Mammary epithelial cell (primary cell): ENCODE measurements at regions not wholly inside any gene's neighbourhood (a gene's known extent, or its start where the extent isn't known, plus 50 kb on each side); places are given as distances from the start of the nearest gene placed in this dataset.

Experiments used
- CTCF ChIP-seq, 2 donors: IDR thresholded peaks in 1 of 2; conservative IDR thresholded peaks in 1 of 2; 2 replicates each; pipeline ENCODE4 v1.5.1; 2011 to 2012; ENCODE audit warnings: inconsistent platforms in 2 of 2, low read length in 2 of 2, mild to moderate bottlenecking in 2 of 2, control low read depth in 1 of 2, low read depth in 1 of 2; ENCODE audit not compliant: insufficient read depth in 1 of 2; ENCODE audit errors: extremely low read depth in 1 of 2
- EZH2 ChIP-seq: IDR thresholded peaks from 2 replicates; pipeline ENCODE4 v1.6.1; 2012; ENCODE audit warnings: low read length, inconsistent platforms, borderline replicate concordance

GRCh38 chr11:30758518-30758917 is 172.4 kb upstream of the MPPED2 start:
- TF ChIP-seq EZH2 (no peak), CTCF (conservative IDR thresholded peaks at IDR 0.05 in 1 of 2, IDR thresholded peaks at IDR 0.05 in 1 of 2; ENCODE audit: extremely low read depth in 1 of 2, insufficient read depth in 1 of 2, low read depth in 1 of 2, low read length in 2 of 2) (no peak)
